ENCODE measurements at regions not wholly inside any gene's neighbourhood (a gene's known extent, or its start where the extent isn't known, plus 50 kb on each side); places are given as distances from the start of the nearest gene placed in this dataset.

DNA sequence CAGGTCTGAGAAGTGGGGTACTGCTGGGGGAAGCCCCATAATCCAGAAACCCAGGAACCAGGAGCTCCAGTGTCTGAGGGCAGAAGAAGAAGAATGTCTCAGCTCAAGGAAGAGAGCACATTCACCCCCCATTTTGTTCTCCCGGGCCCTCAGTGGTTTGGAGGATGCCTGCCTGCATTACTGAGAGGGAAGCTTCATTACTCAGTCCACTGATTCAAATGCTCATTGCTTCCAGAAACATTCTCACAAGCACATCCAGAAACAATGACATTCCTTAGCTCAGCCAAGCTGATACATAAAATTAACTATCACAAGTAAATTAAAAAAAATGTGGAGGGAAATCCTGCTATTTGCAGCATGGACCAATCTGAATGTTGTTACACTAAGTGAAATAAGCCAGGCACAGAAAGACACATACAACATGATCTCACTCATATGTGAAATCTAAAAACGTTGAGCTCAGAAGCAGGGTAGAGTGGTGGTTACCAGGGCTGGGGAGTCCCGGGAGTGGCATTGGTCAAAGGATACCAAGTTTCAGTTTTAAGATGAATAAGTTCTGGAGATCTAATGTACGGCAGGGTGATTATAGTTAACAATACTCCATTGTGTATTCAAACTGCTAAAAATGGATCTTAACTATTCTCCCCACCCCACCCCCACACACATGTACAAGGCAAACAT is 459.3 kb downstream of the GALR1 start:
- TF ChIP-seq, protein P1, sequence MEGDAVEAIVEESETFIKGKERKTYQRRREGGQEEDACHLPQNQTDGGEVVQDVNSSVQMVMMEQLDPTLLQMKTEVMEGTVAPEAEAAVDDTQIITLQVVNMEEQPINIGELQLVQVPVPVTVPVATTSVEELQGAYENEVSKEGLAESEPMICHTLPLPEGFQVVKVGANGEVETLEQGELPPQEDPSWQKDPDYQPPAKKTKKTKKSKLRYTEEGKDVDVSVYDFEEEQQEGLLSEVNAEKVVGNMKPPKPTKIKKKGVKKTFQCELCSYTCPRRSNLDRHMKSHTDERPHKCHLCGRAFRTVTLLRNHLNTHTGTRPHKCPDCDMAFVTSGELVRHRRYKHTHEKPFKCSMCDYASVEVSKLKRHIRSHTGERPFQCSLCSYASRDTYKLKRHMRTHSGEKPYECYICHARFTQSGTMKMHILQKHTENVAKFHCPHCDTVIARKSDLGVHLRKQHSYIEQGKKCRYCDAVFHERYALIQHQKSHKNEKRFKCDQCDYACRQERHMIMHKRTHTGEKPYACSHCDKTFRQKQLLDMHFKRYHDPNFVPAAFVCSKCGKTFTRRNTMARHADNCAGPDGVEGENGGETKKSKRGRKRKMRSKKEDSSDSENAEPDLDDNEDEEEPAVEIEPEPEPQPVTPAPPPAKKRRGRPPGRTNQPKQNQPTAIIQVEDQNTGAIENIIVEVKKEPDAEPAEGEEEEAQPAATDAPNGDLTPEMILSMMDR (IDR thresholded peaks at IDR 0.05 in 8 of 11, conservative IDR thresholded peaks at IDR 0.05 in 3 of 11), result no peak
- TF ChIP-seq POLR2A (IDR thresholded peaks at IDR 0.05) (no peak), POLR2AphosphoS5 (IDR thresholded peaks at IDR 0.05) (no peak)

Data from spleen (tissue), 7 donors.